ENCODE measurements at regions not wholly inside any gene's neighbourhood (a gene's known extent, or its start where the extent isn't known, plus 50 kb on each side); places are given as distances from the start of the nearest gene placed in this dataset.

DNA sequence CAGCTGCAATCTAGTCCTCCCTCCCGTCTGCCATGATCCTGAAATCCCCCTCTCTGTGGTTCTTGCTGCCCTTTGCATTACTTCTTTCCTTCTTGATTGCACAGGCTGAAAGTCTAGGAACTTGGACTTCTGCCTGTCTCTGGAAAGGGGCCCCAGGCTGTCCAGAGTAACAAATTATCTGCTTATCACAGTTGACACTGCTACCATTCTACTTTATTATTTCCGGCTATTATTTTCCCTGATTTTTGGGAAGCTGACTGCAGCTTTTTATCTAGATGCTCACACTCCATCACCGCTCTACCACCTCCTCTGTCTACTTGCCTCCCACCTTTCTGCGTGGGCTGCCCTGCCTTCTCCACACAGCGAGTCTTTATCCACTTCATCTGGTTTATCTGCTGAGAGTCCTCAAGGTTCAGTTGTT, 202.1 kb upstream of the PLXNA2 start:
- TF ChIP-seq YY1 (IDR thresholded peaks at IDR 0.05; ENCODE audit: low read depth) = no peak
- TF ChIP-seq, protein P1, sequence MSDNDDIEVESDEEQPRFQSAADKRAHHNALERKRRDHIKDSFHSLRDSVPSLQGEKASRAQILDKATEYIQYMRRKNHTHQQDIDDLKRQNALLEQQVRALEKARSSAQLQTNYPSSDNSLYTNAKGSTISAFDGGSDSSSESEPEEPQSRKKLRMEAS (IDR thresholded peaks at IDR 0.05) = no peak
- no peak for TF ChIP-seq ZBTB7A (IDR thresholded peaks at IDR 0.05; ENCODE audit: low read depth)
- TF ChIP-seq FOXM1 (IDR thresholded peaks at IDR 0.05; ENCODE audit: borderline replicate concordance, low read depth) = no peak
- TF ChIP-seq, protein P2, sequence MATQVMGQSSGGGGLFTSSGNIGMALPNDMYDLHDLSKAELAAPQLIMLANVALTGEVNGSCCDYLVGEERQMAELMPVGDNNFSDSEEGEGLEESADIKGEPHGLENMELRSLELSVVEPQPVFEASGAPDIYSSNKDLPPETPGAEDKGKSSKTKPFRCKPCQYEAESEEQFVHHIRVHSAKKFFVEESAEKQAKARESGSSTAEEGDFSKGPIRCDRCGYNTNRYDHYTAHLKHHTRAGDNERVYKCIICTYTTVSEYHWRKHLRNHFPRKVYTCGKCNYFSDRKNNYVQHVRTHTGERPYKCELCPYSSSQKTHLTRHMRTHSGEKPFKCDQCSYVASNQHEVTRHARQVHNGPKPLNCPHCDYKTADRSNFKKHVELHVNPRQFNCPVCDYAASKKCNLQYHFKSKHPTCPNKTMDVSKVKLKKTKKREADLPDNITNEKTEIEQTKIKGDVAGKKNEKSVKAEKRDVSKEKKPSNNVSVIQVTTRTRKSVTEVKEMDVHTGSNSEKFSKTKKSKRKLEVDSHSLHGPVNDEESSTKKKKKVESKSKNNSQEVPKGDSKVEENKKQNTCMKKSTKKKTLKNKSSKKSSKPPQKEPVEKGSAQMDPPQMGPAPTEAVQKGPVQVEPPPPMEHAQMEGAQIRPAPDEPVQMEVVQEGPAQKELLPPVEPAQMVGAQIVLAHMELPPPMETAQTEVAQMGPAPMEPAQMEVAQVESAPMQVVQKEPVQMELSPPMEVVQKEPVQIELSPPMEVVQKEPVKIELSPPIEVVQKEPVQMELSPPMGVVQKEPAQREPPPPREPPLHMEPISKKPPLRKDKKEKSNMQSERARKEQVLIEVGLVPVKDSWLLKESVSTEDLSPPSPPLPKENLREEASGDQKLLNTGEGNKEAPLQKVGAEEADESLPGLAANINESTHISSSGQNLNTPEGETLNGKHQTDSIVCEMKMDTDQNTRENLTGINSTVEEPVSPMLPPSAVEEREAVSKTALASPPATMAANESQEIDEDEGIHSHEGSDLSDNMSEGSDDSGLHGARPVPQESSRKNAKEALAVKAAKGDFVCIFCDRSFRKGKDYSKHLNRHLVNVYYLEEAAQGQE (IDR thresholded peaks at IDR 0.05; ENCODE audit: low read depth) = no peak
- no peak for TF ChIP-seq EGR1 (IDR thresholded peaks at IDR 0.05)
- no peak for TF ChIP-seq RAD21 (IDR thresholded peaks at IDR 0.05; ENCODE audit: low read depth)
- TF ChIP-seq, protein P3, sequence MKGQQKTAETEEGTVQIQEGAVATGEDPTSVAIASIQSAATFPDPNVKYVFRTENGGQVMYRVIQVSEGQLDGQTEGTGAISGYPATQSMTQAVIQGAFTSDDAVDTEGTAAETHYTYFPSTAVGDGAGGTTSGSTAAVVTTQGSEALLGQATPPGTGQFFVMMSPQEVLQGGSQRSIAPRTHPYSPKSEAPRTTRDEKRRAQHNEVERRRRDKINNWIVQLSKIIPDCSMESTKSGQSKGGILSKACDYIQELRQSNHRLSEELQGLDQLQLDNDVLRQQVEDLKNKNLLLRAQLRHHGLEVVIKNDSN (IDR thresholded peaks at IDR 0.05) = no peak
- TF ChIP-seq EP300 (IDR thresholded peaks at IDR 0.05; ENCODE audit: borderline replicate concordance) = no peak
- no peak for TF ChIP-seq TAF1 (IDR thresholded peaks at IDR 0.05; ENCODE audit: low read depth)
- no peak for TF ChIP-seq CREB1 (IDR thresholded peaks at IDR 0.05; ENCODE audit: low read depth)
- TF ChIP-seq CEBPB (IDR thresholded peaks at IDR 0.05) = no peak
- no peak for TF ChIP-seq TCF12 (IDR thresholded peaks at IDR 0.05; ENCODE audit: low read depth)
- no peak for TF ChIP-seq TEAD4 (IDR thresholded peaks at IDR 0.05)

Measured in Ishikawa (cell line).